Gastroesophageal sphincter (tissue), 3 donors: ENCODE measurements at regions not wholly inside any gene's neighbourhood (a gene's known extent, or its start where the extent isn't known, plus 50 kb on each side); places are given as distances from the start of the nearest gene placed in this dataset.

Experiments
- EP300 ChIP-seq: sonication (generic); formaldehyde crosslinking; IDR thresholded peaks from one replicate; pipeline ENCODE4 v1.6.1; 2017; ENCODE audit warnings: antibody characterized with exemption, mild to moderate bottlenecking
- POLR2A ChIP-seq, 2 donors: fragments of 450-650 bp; IDR thresholded peaks; one replicate each; pipeline ENCODE4 v1.6.1; 2017; ENCODE audit warnings: antibody characterized with exemption in 2 of 2, mild to moderate bottlenecking in 2 of 2, moderate library complexity in 1 of 2
- POLR2AphosphoS5 ChIP-seq: sonication (generic); formaldehyde crosslinking; IDR thresholded peaks from one replicate; pipeline ENCODE4 v1.6.1; 2017; ENCODE audit warnings: antibody characterized with exemption
- TF ChIP-seq, protein P1 (sequence below), 4 experiments: fragments of 200-600 bp in 2 of 4; fragments of 450-650 bp in 2 of 4; sonication (generic) in 1 of 4; IDR thresholded peaks; one replicate each; pipeline ENCODE4 v1.5.1; 2017 to 2019; ENCODE audit warnings: antibody characterized with exemption in 4 of 4, mild to moderate bottlenecking in 2 of 4, moderate library complexity in 2 of 4

DNA sequence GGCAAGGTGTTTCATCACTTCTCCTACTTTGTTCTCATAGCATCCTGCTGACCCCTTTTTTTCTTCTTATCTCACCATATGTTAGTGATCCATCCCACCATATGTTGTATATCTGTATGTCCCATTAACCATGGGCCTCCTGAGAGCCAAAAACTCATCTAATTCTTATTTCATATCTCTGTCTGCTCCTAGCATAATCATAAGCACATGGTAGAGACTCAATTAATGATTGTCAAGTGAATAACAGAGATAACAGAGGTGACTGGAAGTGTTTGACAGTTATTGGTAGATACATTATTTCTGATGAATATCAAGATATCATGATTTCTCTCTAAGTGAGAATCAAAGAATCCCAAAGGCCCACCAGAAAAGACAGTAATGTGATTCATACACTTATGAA, 138.1 kb upstream of the MPPED2 start:
- TF ChIP-seq, protein P1, sequence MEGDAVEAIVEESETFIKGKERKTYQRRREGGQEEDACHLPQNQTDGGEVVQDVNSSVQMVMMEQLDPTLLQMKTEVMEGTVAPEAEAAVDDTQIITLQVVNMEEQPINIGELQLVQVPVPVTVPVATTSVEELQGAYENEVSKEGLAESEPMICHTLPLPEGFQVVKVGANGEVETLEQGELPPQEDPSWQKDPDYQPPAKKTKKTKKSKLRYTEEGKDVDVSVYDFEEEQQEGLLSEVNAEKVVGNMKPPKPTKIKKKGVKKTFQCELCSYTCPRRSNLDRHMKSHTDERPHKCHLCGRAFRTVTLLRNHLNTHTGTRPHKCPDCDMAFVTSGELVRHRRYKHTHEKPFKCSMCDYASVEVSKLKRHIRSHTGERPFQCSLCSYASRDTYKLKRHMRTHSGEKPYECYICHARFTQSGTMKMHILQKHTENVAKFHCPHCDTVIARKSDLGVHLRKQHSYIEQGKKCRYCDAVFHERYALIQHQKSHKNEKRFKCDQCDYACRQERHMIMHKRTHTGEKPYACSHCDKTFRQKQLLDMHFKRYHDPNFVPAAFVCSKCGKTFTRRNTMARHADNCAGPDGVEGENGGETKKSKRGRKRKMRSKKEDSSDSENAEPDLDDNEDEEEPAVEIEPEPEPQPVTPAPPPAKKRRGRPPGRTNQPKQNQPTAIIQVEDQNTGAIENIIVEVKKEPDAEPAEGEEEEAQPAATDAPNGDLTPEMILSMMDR (IDR thresholded peaks at IDR 0.05) = no peak
- TF ChIP-seq POLR2A (IDR thresholded peaks at IDR 0.05) = no peak
- TF ChIP-seq EP300 = no peak
- no peak for TF ChIP-seq POLR2AphosphoS5
